ENCODE measurements at regions not wholly inside any gene's neighbourhood (a gene's known extent, or its start where the extent isn't known, plus 50 kb on each side); places are given as distances from the start of the nearest gene placed in this dataset.

DNA sequence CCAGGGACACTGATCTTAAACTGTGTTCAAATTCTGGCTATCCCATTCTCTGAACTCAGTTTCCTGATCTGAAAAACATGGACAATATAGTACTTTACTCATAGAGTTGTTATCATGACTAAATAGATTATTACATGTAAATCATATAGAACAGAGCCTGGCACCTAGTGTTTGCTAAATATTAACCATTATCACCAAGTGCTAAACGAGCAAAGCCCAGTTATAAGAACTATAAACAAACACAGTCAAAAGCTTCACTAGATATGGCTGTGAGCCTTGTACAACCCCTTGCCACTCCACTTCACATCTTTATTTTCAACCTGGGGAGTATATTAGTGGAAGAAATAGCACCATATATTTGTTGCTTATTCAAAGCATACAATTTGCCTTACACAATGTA is 338.9 kb upstream of the CADM1 start:
- no peak overlapping the region for H2AFZ ChIP-seq (ENCODE audit: insufficient read depth, low read length, poor library complexity)

DNA sequence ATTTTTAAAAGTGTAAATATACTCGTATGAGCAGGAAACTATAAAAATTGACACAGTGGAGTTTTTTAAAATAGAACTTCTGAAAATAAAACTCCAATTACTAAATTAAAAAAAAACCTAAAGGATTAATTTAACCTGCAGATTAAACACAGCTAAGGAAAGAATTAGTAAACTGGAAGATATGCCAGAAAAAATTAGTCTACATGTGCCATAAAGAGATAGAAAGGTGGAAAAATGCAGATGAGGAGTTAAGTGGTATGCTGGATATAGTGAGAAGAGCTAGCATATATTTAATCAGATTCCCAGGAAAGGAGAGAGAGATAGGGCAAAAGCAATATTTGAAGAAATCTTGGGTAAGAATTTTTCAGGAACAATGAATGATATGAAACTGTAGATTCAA is 315.8 kb upstream of the CADM1 start:
- Histone ChIP-seq H4K8ac (ENCODE audit: low read depth, low read length) (no peak overlapping the region), H3K27ac (ENCODE audit: low read depth, low read length) (no peak overlapping the region), H3K79me1 (ENCODE audit: low read length) (no peaks in the 10 kb centered on the region), H2BK120ac (ENCODE audit: insufficient read depth, low read length, poor library complexity) (no peak overlapping the region), H3K4me1 (ENCODE audit: control insufficient read depth in 1 of 2, insufficient read depth in 2 of 2, low read length in 2 of 2) (no peaks in the 10 kb centered on the region), H2AFZ (ENCODE audit: insufficient read depth, low read length, poor library complexity) (no peak overlapping the region), H3K36me3 (ENCODE audit: control insufficient read depth in 1 of 2, insufficient read depth in 2 of 2, low read length in 2 of 2) (peaks cover 0 to 2% of the 10 kb centered on the region in 2 experiments), H2BK12ac (ENCODE audit: low read length) (no peak overlapping the region), H2AK5ac (ENCODE audit: low read length) (no peak overlapping the region), H2BK5ac (ENCODE audit: low read depth, low read length, poor library complexity) (no peak overlapping the region), H3K23ac (ENCODE audit: low read length) (no peak overlapping the region), H4K12ac (ENCODE audit: low read depth, low read length) (no peak overlapping the region), H3K4me2 (ENCODE audit: low read length) (no peak overlapping the region), H3K79me2 (ENCODE audit: control insufficient read depth, insufficient read depth, low read length, poor library complexity) (no peaks in the 10 kb centered on the region), H3K14ac (ENCODE audit: low read length) (no peak overlapping the region), H3K27me3 (ENCODE audit: insufficient read depth, low read length) (no peaks in the 10 kb centered on the region), H3K9me3 (ENCODE audit: insufficient read depth, low read depth, low read length) (peaks cover 3% of the 10 kb centered on the region), H3K9ac (ENCODE audit: low read length) (no peak overlapping the region), H3K4ac (ENCODE audit: low read depth, low read length) (no peak overlapping the region), H3K4me3 (ENCODE audit: low read depth, low read length) (no peak overlapping the region), H4K91ac (ENCODE audit: low read depth, low read length) (no peak overlapping the region), H3K18ac (ENCODE audit: low read length) (no peak overlapping the region)
- WGBS (ENCODE audit: extremely low coverage, insufficient coverage, insufficient read length): no CpG with 5 or more reads among the region's 1 CpG
- no peak for DNase-seq

More for the DNA sequence above, 338.9 kb upstream of the CADM1 start:
- Histone ChIP-seq H3K23ac (ENCODE audit: low read length) (no peak overlapping the region), H3K79me1 (ENCODE audit: low read length) (no peaks in the 10 kb centered on the region), H3K4ac (ENCODE audit: low read depth, low read length) (no peak overlapping the region), H3K27ac (ENCODE audit: low read depth, low read length) (no peak overlapping the region), H4K8ac (ENCODE audit: low read depth, low read length) (no peak overlapping the region), H2BK120ac (ENCODE audit: insufficient read depth, low read length, poor library complexity) (no peak overlapping the region), H3K4me1 (ENCODE audit: control insufficient read depth in 1 of 2, insufficient read depth in 2 of 2, low read length in 2 of 2) (peaks cover 0 to 5% of the 10 kb centered on the region in 2 experiments), H3K9ac (ENCODE audit: low read length) (no peak overlapping the region), H2BK12ac (ENCODE audit: low read length) (no peak overlapping the region), H3K27me3 (ENCODE audit: insufficient read depth, low read length) (no peaks in the 10 kb centered on the region), H3K4me3 (ENCODE audit: low read depth, low read length) (no peak overlapping the region), H2AK5ac (ENCODE audit: low read length) (no peak overlapping the region), H3K14ac (ENCODE audit: low read length) (no peak overlapping the region), H4K91ac (ENCODE audit: low read depth, low read length) (no peak overlapping the region), H4K12ac (ENCODE audit: low read depth, low read length) (no peak overlapping the region), H2BK5ac (ENCODE audit: low read depth, low read length, poor library complexity) (no peak overlapping the region), H3K36me3 (ENCODE audit: control insufficient read depth in 1 of 2, insufficient read depth in 2 of 2, low read length in 2 of 2) (no peaks in the 10 kb centered on the region), H3K79me2 (ENCODE audit: control insufficient read depth, insufficient read depth, low read length, poor library complexity) (no peaks in the 10 kb centered on the region), H3K4me2 (ENCODE audit: low read length) (no peak overlapping the region), H3K9me3 (ENCODE audit: insufficient read depth, low read depth, low read length) (no peaks in the 10 kb centered on the region), H3K18ac (ENCODE audit: low read length) (no peak overlapping the region)
- no peak for DNase-seq
- WGBS (ENCODE audit: extremely low coverage, insufficient coverage, insufficient read length): no CpG with 5 or more reads among the region's 1 CpG

DNA sequence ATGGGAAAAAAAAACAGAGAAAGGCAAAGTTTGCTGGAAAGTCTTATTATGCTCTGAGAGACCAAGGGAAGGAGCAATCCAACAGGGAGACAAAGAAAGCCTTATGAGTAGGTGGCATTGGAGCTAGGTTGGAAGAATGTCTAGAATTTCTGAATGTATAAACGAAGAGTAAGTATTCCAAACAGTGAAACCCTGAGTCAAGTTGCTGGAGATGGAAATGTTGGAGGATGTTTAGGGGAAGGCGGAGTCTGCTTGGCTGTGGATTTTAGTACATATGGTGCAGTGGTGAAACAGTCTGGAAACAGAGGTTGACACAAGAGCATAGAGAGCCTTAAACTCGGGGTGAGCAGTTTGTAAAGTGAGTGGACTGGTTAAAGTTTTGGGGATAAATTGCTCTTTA is 314.8 kb upstream of the CADM1 start:
- Histone ChIP-seq H3K4ac (ENCODE audit: low read depth, low read length) (no peak overlapping the region), H4K8ac (ENCODE audit: low read depth, low read length) (no peak overlapping the region), H3K36me3 (ENCODE audit: control insufficient read depth in 1 of 2, insufficient read depth in 2 of 2, low read length in 2 of 2) (peaks cover 0 to 2% of the 10 kb centered on the region in 2 experiments), H3K4me3 (ENCODE audit: low read depth, low read length) (no peak overlapping the region), H2AK5ac (ENCODE audit: low read length) (no peak overlapping the region), H2AFZ (ENCODE audit: insufficient read depth, low read length, poor library complexity) (no peak overlapping the region), H2BK120ac (ENCODE audit: insufficient read depth, low read length, poor library complexity) (no peak overlapping the region), H3K23ac (ENCODE audit: low read length) (no peak overlapping the region), H4K91ac (ENCODE audit: low read depth, low read length) (no peak overlapping the region), H3K79me2 (ENCODE audit: control insufficient read depth, insufficient read depth, low read length, poor library complexity) (no peaks in the 10 kb centered on the region), H3K4me1 (ENCODE audit: control insufficient read depth in 1 of 2, insufficient read depth in 2 of 2, low read length in 2 of 2) (no peaks in the 10 kb centered on the region), H3K4me2 (ENCODE audit: low read length) (no peak overlapping the region), H3K9me3 (ENCODE audit: insufficient read depth, low read depth, low read length) (peaks cover 3% of the 10 kb centered on the region), H3K27ac (ENCODE audit: low read depth, low read length) (no peak overlapping the region), H3K14ac (ENCODE audit: low read length) (no peak overlapping the region), H2BK5ac (ENCODE audit: low read depth, low read length, poor library complexity) (no peak overlapping the region), H3K27me3 (ENCODE audit: insufficient read depth, low read length) (no peaks in the 10 kb centered on the region), H2BK12ac (ENCODE audit: low read length) (no peak overlapping the region), H3K9ac (ENCODE audit: low read length) (no peak overlapping the region), H3K79me1 (ENCODE audit: low read length) (no peaks in the 10 kb centered on the region), H3K18ac (ENCODE audit: low read length) (no peak overlapping the region), H4K12ac (ENCODE audit: low read depth, low read length) (no peak overlapping the region)
- no CpG with 5 or more reads among the region's 3 CpGs for WGBS (ENCODE audit: extremely low coverage, insufficient coverage, insufficient read length)
- no peak for DNase-seq

DNA sequence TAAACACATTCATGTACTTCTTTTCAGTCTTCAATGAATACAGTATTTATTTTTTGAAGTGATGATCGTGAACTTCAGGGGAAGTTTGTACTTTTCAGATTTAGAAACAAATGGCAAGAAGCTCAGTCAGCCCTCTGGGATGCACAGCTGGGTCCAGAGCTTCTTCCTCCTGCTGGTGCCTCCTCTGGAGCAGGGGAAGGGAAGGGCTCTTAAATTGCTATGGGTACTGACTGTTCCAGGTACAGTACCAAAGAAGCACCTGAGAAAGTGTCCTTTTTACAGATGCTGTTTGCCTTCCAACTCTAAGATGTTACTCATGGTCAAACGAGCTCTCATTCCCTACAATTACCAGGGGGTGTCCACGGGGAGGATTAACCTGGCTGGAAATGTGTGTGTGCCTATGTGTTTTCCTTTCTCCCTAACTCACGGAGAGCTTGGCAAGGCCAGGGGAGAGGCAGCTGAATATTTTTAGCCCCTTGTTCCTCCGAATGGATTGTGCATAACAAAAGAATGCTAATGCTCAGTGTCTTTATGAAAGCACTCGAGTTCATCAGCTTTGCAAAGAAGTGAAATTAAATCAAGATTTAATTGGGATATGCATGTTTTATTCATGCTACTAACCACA is 313.7 kb upstream of the CADM1 start:
- no peak overlapping the region for H3K27ac ChIP-seq (ENCODE audit: low read depth, low read length)
- H4K12ac ChIP-seq (ENCODE audit: low read depth, low read length): no peak overlapping the region
- no peak overlapping the region for H3K9ac ChIP-seq (ENCODE audit: low read length)
- no peaks in the 10 kb centered on the region for H3K79me2 ChIP-seq (ENCODE audit: control insufficient read depth, insufficient read depth, low read length, poor library complexity)
- no peak overlapping the region for H2BK5ac ChIP-seq (ENCODE audit: low read depth, low read length, poor library complexity)
- H4K8ac ChIP-seq (ENCODE audit: low read depth, low read length): no peak overlapping the region
- H3K4me3 ChIP-seq (ENCODE audit: low read depth, low read length): no peak overlapping the region
- H3K9me3 ChIP-seq (ENCODE audit: insufficient read depth, low read depth, low read length): peaks cover 3% of the 10 kb centered on the region
- no peak for DNase-seq
- no peak overlapping the region for H3K14ac ChIP-seq (ENCODE audit: low read length)
- no peaks in the 10 kb centered on the region for H3K4me1 ChIP-seq (ENCODE audit: control insufficient read depth in 1 of 2, insufficient read depth in 2 of 2, low read length in 2 of 2)
- no peak overlapping the region for H4K91ac ChIP-seq (ENCODE audit: low read depth, low read length)
- H3K23ac ChIP-seq (ENCODE audit: low read length): no peak overlapping the region
- H3K4ac ChIP-seq (ENCODE audit: low read depth, low read length): no peak overlapping the region
- no peak overlapping the region for H3K4me2 ChIP-seq (ENCODE audit: low read length)
- H3K79me1 ChIP-seq (ENCODE audit: low read length): no peaks in the 10 kb centered on the region
- H2BK12ac ChIP-seq (ENCODE audit: low read length): no peak overlapping the region
- no peak overlapping the region for H3K18ac ChIP-seq (ENCODE audit: low read length)
- H3K27me3 ChIP-seq (ENCODE audit: insufficient read depth, low read length): no peaks in the 10 kb centered on the region
- H2BK120ac ChIP-seq (ENCODE audit: insufficient read depth, low read length, poor library complexity): no peak overlapping the region
- no CpG with 5 or more reads among the region's 6 CpGs for WGBS (ENCODE audit: extremely low coverage, insufficient coverage, insufficient read length)
- no peak overlapping the region for H2AFZ ChIP-seq (ENCODE audit: insufficient read depth, low read length, poor library complexity)
- H3K36me3 ChIP-seq (ENCODE audit: control insufficient read depth in 1 of 2, insufficient read depth in 2 of 2, low read length in 2 of 2): peaks cover 0 to 2% of the 10 kb centered on the region in 2 experiments
- H2AK5ac ChIP-seq (ENCODE audit: low read length): no peak overlapping the region

Measured in trophoblast cell (in vitro differentiated cells and primary cell).